GM18511 (cell line): ENCODE measurements at regions not wholly inside any gene's neighbourhood (a gene's known extent, or its start where the extent isn't known, plus 50 kb on each side); places are given as distances from the start of the nearest gene placed in this dataset.
"Not testable (repeated sequence)": the region's sequence is repeated elsewhere in the genome, so short reads cannot be mapped to it uniquely, and the experiment has no call there.

Experiments used
- ATAC-seq: cut with Tn5 transposase; IDR thresholded peaks from one replicate; pipeline ENCODE4 v1.9.1; 2021; ENCODE audit warnings: mild to moderate bottlenecking, moderate library complexity; ENCODE audit not compliant: unreplicated experiment

DNA sequence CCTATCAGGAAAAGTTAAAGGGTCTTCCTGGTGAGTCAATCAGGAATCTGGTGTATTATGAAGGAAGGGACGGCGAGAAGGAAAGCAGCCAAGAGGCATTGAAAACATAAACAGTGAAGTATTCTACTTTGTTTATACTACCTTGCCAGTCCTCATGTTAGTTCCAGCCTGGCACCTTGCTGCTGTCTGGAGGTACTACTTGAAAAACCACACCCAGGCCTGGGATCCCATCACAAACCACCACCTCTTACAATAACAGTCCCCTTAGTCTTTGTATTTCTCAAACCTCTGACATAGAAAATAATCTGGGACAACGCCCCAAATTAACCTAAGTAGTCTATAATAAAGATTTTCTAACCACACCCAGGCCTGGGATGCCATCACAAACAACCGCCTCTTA is 676.7 kb upstream of the SOX9 start:
- ATAC-seq, result no peak

- no peak for ATAC-seq
Observed at GRCh38 chr17:71446645-71447437, 674.0 kb upstream of the SOX9 start.

DNA sequence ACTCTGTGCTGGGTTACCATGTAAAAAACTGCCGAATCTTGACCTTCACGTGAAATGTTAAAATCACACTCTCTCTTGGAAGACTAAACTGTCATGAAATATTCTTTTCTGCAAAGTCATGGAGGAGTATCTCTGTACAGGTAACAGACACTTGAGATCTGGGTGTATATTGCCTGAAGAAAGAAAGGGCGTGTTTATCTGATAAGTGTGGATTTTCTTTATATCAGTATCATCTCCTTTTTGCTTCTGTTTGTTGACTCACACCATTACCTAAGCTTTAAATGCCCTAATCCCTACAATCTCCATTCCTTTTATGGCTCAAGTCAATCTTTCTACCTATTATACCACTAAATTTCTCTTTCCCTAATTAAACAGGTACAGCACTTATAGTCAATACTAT is 673.2 kb upstream of the SOX9 start:
- ATAC-seq, result no peak

- not testable (repeated sequence) for ATAC-seq
Observed at GRCh38 chr17:71450657-71451056, 670.2 kb upstream of the SOX9 start.

GRCh38 chr17:71453876-71454422 is 666.9 kb upstream of the SOX9 start:
- no peak for ATAC-seq

DNA sequence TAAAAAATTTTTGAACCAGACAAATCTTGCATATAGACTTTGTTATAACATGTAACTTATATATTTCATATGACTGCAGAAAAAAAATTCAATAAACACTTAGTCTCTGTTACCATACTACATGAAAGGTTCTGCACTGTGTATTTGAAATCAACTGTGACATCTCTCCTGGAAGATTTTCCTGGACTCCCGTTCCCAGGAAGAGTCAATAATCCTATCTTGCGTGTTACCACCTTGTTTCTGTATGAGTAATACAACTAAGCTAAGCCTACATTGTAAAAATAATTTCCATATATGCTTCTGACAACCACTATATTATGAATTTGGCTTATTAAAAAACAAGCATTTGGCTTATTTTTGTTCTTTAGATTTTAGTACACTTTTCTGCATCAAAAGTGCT is 665.6 kb upstream of the SOX9 start:
- no peak for ATAC-seq

DNA sequence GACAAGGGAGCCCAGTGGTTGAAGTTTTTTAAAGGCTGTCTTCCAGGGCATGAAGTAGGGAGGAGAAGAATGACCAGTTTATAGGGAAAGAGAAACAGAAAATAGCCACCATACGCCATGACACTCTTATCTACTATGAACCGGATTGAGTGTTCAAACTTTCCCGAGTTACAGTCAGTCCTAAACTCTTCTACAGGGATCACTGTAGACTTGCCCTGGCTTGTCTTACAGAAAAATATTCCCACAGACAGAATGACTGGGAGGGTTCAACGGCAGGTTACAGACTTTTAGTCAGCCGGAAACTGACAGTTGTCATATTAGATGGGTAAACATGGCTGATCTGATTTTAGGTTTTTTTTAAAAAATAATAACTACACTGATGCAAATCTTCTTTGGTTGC is 662.5 kb upstream of the SOX9 start:
- ATAC-seq, result no peak

- ATAC-seq, result no peak
Observed at GRCh38 chr17:71460943-71461342, 659.9 kb upstream of the SOX9 start.

DNA sequence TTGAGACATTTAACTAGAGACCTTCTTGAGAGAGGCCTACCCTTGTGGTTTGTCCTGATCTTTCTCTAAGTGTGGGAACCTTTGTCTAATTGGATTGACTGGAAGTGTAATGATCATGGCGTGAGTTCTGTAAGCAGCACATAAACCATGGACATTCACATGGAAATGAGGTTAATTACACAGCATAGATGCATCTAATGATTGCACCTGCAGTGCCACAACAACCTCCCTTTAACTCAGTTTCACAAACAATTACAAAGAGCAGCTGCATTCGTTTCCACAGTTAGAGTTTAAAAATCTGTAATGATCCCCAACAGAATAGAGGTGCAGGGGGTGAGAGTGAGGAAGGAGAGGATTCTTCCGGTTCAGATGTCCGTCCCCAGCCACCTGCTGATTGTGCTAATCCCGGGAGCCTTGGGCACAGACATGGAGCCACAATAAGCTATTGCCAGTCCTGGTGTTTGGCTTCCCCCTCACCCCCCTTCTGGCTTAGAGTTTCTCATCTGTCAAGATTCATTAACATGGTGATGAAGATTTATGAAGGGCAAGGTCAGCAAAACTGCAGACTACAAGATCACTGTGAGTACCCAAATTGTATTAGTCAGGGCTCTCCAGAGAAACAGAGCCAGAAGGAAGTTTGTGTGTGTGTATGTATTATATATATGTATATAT is 659.2 kb upstream of the SOX9 start:
- ATAC-seq, result no peak

- no peak for ATAC-seq
Observed at GRCh38 chr17:71464241-71464640, 656.6 kb upstream of the SOX9 start.

DNA sequence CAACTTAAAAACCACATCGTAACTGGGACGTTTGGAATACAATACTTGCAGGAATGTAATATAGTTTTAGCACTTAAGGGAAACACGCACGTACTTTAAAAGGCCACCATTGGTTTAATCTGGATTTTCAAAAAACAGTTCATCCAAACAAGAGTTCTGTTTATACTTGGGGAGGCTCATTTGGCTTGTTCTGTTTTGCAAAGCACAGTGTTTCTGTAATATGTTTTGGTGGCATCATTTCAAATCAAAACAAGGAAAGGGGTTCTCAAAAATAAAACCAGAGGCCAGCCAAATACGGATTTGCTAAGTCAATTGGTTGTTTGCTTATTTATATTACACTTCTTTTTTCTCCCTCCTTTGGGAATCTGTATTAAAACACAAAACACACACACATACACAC is 656.1 kb upstream of the SOX9 start:
- no peak for ATAC-seq

DNA sequence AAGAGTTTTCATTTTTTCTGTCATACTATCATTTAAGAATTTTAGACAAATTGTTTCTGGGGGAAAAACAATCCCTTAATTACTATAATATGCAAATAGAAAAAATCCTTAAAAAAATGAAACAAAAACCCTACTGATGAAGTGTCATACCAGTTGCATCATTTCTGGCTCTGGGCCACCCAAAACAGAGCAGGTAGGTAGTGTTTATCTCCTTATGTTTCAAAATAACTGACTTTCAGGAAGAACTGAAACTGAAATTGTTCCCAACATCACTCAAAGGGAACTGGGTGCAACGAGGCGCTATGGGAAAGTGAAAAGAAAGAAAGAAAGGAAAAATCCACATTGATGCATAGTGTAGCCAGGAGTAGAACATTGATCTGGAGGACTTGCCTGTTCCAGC is 653.1 kb upstream of the SOX9 start:
- no peak for ATAC-seq

- no peak for ATAC-seq
Observed at GRCh38 chr17:71470062-71470461, 650.8 kb upstream of the SOX9 start.

- no peak for ATAC-seq
Observed at GRCh38 chr17:71472809-71473789, 647.7 kb upstream of the SOX9 start.

- no peak for ATAC-seq
Observed at GRCh38 chr17:71477356-71477755, 643.5 kb upstream of the SOX9 start.

DNA sequence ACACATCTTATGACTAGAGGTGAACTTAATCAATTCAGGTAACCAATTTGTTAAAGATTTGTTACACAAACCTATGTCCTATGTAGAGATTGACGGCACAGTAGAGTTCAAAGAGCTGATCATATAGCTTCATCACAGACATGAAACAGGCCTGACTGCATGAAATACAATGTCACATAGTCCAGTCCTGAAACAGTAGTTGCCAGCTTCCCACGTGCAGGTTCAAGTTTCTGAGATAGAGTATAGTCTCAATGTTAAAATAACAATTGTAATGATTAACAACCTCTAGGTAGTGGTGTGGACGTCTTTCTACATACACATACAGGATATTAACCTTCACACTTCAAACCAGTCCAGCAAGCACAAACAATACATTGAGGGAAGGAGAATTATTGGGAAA is 640.7 kb upstream of the SOX9 start:
- ATAC-seq, result no peak

DNA sequence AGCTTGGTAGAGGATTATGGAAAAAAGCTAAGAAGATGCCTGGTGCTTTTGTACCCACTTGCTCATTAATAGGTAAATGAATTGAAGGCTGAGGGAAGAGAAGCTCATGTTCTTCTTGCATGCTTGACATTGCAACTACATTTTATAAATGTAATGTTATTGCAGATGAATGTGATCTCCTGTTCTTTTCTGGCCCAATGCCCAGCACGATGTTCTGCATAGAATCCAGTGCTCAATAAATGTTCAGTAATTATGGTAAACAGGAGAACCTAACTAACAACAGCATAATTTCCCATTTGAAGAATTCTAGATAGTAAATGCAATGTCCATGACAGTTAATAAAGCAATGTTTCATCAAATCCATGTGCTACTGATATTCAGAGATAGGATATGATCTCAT is 638.2 kb upstream of the SOX9 start:
- ATAC-seq, result no peak

DNA sequence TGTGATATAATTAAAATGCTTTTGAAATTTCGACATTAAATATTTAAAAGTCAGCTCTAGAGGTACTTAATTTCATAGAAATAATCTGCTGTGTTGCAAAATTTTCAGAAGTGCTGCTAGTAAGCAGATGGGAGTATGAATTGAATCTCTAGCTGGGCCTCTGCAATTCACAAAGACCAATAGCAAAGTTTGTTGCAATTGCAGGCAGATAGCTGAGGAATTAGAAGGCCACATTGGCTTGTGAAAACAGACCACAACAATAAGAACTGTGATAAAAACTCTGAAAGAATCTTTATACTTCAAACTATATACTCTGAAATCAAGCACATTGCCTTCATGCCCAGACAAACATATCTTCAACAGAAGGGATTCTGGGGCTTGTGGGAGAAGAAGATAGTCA is 636.3 kb upstream of the SOX9 start:
- no peak for ATAC-seq

DNA sequence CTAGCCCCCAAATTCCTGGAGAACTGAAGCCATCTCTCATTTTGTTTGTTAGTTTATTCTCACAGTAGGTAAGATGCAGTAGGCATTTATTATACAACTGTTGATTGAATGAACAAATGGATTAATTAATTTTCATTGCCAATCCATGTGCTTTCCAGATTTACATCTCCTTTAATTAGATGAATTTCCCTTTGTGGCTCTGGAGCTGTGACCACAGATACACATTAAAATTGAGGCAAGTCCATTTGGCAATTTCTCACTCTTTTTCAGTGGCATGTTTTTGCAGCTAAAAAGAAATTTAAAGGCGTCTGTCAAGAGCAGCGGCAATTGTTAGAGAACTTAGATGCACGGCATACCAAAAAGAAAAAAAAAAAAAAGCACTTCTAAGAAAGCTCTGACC is 635.4 kb upstream of the SOX9 start:
- no peak for ATAC-seq

GRCh38 chr17:71486261-71486660 is 634.6 kb upstream of the SOX9 start:
- ATAC-seq, result no peak

GRCh38 chr17:71488851-71489250 is 632.0 kb upstream of the SOX9 start:
- no peak for ATAC-seq
